ENCODE measurements at regions not wholly inside any gene's neighbourhood (a gene's known extent, or its start where the extent isn't known, plus 50 kb on each side); places are given as distances from the start of the nearest gene placed in this dataset.
"Not testable (repeated sequence)": the region's sequence is repeated elsewhere in the genome, so short reads cannot be mapped to it uniquely, and the experiment has no call there.

DNA sequence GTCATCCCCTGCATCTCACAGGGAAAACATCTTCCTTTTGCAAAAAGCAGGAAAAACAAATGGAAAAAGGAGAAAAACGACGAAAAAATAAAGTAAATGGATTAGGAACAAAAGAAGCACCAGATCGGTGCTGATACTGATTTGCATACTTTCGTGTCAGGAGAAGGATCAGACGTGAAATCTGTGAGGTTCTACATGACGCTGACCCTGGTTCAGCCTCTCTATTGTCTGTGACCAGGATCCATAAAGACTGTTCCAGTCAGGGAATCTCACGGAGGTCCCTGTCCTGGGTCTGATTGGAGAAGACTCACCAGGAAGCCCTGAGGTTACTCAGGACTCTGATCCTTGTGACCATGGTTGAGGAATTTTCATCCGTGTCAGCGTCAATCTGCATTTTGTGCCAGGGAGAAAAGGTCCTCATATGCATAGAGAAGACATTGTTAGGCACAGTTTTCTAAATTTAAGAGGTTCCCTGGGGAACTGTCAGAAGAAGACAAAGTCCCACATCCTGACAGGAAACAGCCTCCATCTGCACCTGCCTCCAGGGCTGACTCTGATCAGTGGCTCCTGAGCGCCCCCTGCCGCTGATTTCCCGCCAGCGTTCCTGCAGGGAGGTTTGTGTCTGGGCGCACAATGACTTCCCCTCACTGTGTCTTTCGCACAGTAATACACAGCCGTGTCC lies 808.2 kb downstream of the TMEM121 start:
- peak; percentile 64 for TF ChIP-seq CTCF (conservative IDR thresholded peaks at IDR 0.05)

DNA sequence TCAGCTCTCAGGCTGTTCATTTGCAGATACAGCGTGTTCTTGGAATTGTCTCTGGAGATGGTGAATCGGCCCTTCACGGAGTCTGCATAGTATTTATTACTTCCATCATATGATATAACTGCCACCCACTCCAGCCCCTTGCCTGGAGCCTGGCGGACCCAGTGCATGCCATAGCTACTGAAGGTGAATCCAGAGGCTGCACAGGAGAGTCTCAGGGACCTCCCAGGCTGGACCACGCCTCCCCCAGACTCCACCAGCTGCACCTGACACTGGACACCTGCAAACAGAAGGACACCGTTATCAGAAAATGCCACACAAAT lies 808.7 kb downstream of the TMEM121 start:
- H3K27ac ChIP-seq: not testable (repeated sequence)

More for the DNA sequence above, 808.2 kb downstream of the TMEM121 start:
- not testable (repeated sequence) for H3K27ac ChIP-seq

DNA sequence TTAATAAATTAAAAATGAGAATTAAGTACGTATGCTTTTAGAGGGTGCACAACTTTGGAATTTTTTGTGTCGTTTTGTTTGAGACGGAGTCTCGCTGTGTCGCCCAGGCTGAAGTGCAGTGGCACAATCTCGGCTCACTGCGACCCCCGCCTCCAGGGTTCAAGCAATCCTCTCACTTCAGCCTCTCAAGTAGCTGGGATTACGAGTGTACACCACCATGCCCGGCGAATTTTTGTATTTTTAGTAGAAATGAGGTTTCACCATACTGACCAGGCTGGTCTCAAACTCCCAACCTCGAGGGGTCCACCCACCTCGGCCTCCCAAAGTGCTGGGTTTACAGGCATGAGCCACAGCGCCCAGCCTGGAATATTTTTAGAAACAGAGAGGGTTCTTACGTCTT lies 812.4 kb downstream of the TMEM121 start:
- H3K27ac ChIP-seq: not testable (repeated sequence)

DNA sequence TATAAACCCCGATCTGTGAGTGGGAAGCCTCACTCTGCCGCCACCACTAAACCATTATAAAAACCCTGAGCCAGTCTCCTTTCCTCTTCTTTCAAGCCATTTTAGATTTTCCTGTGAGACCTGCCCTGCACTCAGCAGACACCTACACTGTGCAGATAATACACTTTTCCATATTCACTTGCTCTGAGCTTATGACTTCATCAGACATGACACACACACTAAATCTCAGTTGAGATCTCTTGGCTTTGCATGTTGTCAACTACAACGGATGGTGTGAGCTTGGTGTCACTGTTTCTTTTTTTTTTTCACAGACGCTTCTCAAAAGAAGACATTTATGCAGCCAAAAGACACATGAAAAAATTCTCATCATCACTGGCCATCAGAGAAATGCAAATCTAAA lies 814.3 kb downstream of the TMEM121 start:
- H3K27ac ChIP-seq: not testable (repeated sequence)

GRCh38 chr14:106341161-106341560 lies 814.8 kb downstream of the TMEM121 start:
- not testable (repeated sequence) for H3K27ac ChIP-seq

GRCh38 chr14:106343626-106344025 lies 817.2 kb downstream of the TMEM121 start:
- no peak overlapping the region for H3K27ac ChIP-seq
- no peak for TF ChIP-seq CTCF (conservative IDR thresholded peaks at IDR 0.05)

- H3K27ac ChIP-seq: not testable (repeated sequence)
Measured at GRCh38 chr14:106344065-106344614, 817.8 kb downstream of the TMEM121 start.

- not testable (repeated sequence) for H3K27ac ChIP-seq
Measured at GRCh38 chr14:106344791-106345479, 818.6 kb downstream of the TMEM121 start.

DNA sequence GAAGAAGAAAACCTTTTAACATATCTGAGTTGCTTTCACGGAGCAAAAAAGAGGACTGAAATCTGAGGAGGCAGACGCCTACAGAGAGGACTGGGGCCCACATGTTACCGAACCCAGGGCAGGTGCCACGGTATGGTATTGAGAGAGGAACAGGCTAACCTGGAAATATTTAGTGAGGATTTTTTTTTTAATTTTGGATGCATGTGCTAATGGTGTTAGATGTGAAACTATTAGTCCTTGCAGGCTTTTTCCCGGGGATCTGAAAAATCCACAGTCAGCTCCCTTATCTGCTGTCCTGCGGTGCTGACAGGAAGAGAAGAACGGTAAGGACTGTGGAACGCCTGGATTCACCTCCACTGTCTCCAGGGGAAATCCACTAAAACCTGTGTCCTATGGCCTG lies 819.7 kb downstream of the TMEM121 start:
- no peak for TF ChIP-seq CTCF (conservative IDR thresholded peaks at IDR 0.05)
- no peak overlapping the region for H3K27ac ChIP-seq

GRCh38 chr14:106346534-106347290 lies 820.3 kb downstream of the TMEM121 start:
- H3K27ac ChIP-seq: no peak overlapping the region
- TF ChIP-seq CTCF (conservative IDR thresholded peaks at IDR 0.05): no peak

All from VCaP (cell line).